Activated CD8-positive, alpha-beta T cell treated with anti-CD3 and anti-CD28 coated beads for 36 hours (primary cell): ENCODE measurements at regions not wholly inside any gene's neighbourhood (a gene's known extent, or its start where the extent isn't known, plus 50 kb on each side); places are given as distances from the start of the nearest gene placed in this dataset.

Experiments
- ATAC-seq: fragments of 200-7000 bp; cut with Tn5 transposase; one replicate; pipeline ENCODE4 v1.10.0; 2021; ENCODE audit warnings: mild to moderate bottlenecking, moderate library complexity
- CTCF ChIA-PET: fragments of 350-600 bp; sonication (Branson Sonifier 250); formaldehyde crosslinking; loops from one replicate; lab custom pipeline; 2021; ENCODE audit warnings: antibody characterized with exemption; lab: Charles Lee
- POLR2A ChIA-PET: fragments of 350-600 bp; sonication (Branson Sonifier 250); formaldehyde crosslinking; loops from one replicate; lab custom pipeline; 2021; ENCODE audit warnings: antibody characterized with exemption; lab: Charles Lee
- DNase-seq: peaks from one replicate; pipeline ENCODE4 v3.0.0-alpha.2; 2020
- H3K27ac Mint-ChIP-seq: one replicate; pipeline ENCODE4 v1.8.0; 2021; ENCODE audit warnings: mild to moderate bottlenecking, mixed read lengths
- H3K27me3 Mint-ChIP-seq: one replicate; pipeline ENCODE4 v1.8.0; 2021; ENCODE audit warnings: mixed read lengths
- H3K36me3 Mint-ChIP-seq: one replicate; pipeline ENCODE4 v1.8.0; 2021; ENCODE audit warnings: low read depth, mixed read lengths
- H3K4me1 Mint-ChIP-seq: one replicate; pipeline ENCODE4 v1.8.0; 2021; ENCODE audit warnings: low read depth, mixed read lengths
- H3K4me3 Mint-ChIP-seq: one replicate; pipeline ENCODE4 v1.8.0; 2021; ENCODE audit warnings: mild to moderate bottlenecking, moderate library complexity, mixed read lengths
- H3K9me3 Mint-ChIP-seq: one replicate; pipeline ENCODE4 v1.8.0; 2021; ENCODE audit warnings: mixed read lengths
- CTCF ChIP-seq: fragments of 200-600 bp; IDR thresholded peaks from one replicate; pipeline ENCODE4 v1.8.0; 2022; ENCODE audit warnings: antibody characterized with exemption, mild to moderate bottlenecking
- intact Hi-C: fragments of 100-400 bp; cut with micrococcal nuclease; formaldehyde crosslinking; loops from one replicate; pipeline ENCODE4 v1.10.0; 2022

DNA sequence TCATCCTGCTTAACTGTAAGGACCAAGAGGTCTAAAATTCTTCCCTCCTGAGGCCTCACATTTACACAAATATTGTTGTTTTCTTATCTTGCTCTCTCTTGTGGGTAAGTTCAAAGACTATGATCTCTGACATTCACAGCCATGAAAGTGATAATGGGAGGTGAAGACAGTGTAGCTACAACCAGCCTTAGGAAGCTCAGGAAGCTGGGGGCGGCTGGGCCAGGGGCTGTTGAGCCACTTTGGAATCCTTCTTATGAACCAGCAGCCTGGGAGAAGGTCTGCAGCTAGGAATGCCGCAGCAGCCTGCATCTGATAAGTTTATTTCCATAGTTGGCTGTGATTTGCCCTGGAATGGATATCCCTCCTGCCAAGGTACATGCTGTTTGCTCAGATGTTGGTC, 316.2 kb downstream of the STIM2 start:
- CTCF ChIA-PET = interaction anchor here (1.2 kb wide), 1 partner anchor 18 kb away, joined by 3 read pairs; no protein-coding TSS in a partner anchor
- Mint-ChIP-seq H3K4me3 (no peak overlapping the region), H3K27ac (no peak overlapping the region), H3K36me3 (no peaks in the 10 kb centered on the region), H3K9me3 (no peaks in the 10 kb centered on the region), H3K4me1 (no peaks in the 10 kb centered on the region), H3K27me3 (no peaks in the 10 kb centered on the region)
- POLR2A ChIA-PET = no interaction called here
- DNase-seq = no peak
- no peak for TF ChIP-seq CTCF
- no peak for ATAC-seq
- intact Hi-C loops = no loop called here

DNA sequence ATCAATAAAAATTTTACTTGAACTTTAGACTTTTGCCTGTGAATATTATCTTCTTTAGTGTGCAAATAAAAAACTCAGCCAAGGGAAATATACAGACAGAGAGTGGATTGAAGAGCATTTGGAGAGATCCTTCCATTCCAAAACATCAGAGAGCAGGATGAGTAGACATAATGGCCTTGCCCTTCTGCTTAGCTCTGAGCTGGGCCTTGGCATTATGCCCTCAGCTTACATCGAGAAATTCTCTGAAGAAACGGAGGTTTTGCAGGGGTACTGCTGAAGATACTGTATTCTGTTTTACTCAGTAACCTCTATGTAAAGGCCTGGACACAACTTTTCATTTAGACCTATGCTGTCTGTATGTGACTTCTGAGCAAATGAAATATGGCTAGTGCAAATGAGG, 317.4 kb downstream of the STIM2 start:
- no peak overlapping the region for H3K27ac Mint-ChIP-seq
- no peaks in the 10 kb centered on the region for H3K4me1 Mint-ChIP-seq

GRCh38 chr4:27181693-27182092, 321.1 kb downstream of the STIM2 start:
- no peak for TF ChIP-seq CTCF
- H3K36me3 Mint-ChIP-seq = no peaks in the 10 kb centered on the region
- H3K27ac Mint-ChIP-seq = no peak overlapping the region
- intact Hi-C loops = no loop called here
- ATAC-seq (no peak), DNase-seq (no peak)
- no peaks in the 10 kb centered on the region for H3K4me1 Mint-ChIP-seq
- ChIA-PET CTCF (no interaction called here), POLR2A (no interaction called here)
- no peaks in the 10 kb centered on the region for H3K9me3 Mint-ChIP-seq
- no peaks in the 10 kb centered on the region for H3K27me3 Mint-ChIP-seq
- no peak overlapping the region for H3K4me3 Mint-ChIP-seq

More for the DNA sequence above, 317.4 kb downstream of the STIM2 start:
- ChIA-PET CTCF (no interaction called here), POLR2A (no interaction called here)
- intact Hi-C loops = no loop called here
- DNase-seq = no peak
- TF ChIP-seq CTCF = no peak
- no peaks in the 10 kb centered on the region for H3K9me3 Mint-ChIP-seq
- H3K4me3 Mint-ChIP-seq = no peak overlapping the region
- H3K27me3 Mint-ChIP-seq = no peaks in the 10 kb centered on the region
- ATAC-seq = no peak
- no peaks in the 10 kb centered on the region for H3K36me3 Mint-ChIP-seq

GRCh38 chr4:27182211-27182610, 321.6 kb downstream of the STIM2 start:
- Mint-ChIP-seq H3K9me3 (no peaks in the 10 kb centered on the region), H3K4me3 (no peak overlapping the region), H3K27ac (no peak overlapping the region), H3K4me1 (no peaks in the 10 kb centered on the region), H3K36me3 (no peaks in the 10 kb centered on the region), H3K27me3 (no peaks in the 10 kb centered on the region)
- intact Hi-C loops = no loop called here
- ChIA-PET CTCF (no interaction called here), POLR2A (interaction anchor here (0.7 kb wide), 1 partner anchor 14 kb away, joined by 3 read pairs; no protein-coding TSS in a partner anchor)
- DNase-seq (no peak), ATAC-seq (no peak)
- no peak for TF ChIP-seq CTCF

GRCh38 chr4:27184508-27185155, 324.0 kb downstream of the STIM2 start:
- intact Hi-C loops = no loop called here
- ChIA-PET POLR2A (no interaction called here), CTCF (no interaction called here)
- DNase-seq (no peak), ATAC-seq (no peak)
- Mint-ChIP-seq H3K27ac (no peak overlapping the region), H3K4me3 (no peak overlapping the region), H3K36me3 (no peaks in the 10 kb centered on the region), H3K27me3 (no peaks in the 10 kb centered on the region), H3K4me1 (no peaks in the 10 kb centered on the region), H3K9me3 (no peaks in the 10 kb centered on the region)
- no peak for TF ChIP-seq CTCF
